Right hindlimb (tissue), 1 donor: ENCODE measurements at regions not wholly inside any gene's neighbourhood (a gene's known extent, or its start where the extent isn't known, plus 50 kb on each side); places are given as distances from the start of the nearest gene placed in this dataset.

Experiments used
- DNase-seq: peaks from one replicate; pipeline ENCODE4 v3.0.0-alpha.2; 2018

- DNase-seq: no peak
Observed at GRCh38 chr22:23522623-23523251, 57.4 kb downstream of the IGLL1 start.

GRCh38 chr22:23521441-23522113 is 58.5 kb downstream of the IGLL1 start:
- DNase-seq: peak; percentile 94

GRCh38 chr22:23520863-23521440 is 59.1 kb downstream of the IGLL1 start:
- DNase-seq: peak; percentile 72

- DNase-seq: peak; percentile 23
Observed at GRCh38 chr22:23519442-23520157, 60.5 kb downstream of the IGLL1 start.

GRCh38 chr22:23518376-23519187 is 61.5 kb downstream of the IGLL1 start:
- peak; percentile 20 for DNase-seq

GRCh38 chr22:23517804-23518375 is 62.2 kb downstream of the IGLL1 start:
- DNase-seq: no peak

- DNase-seq: no peak
Observed at GRCh38 chr22:23516304-23516703, 63.8 kb downstream of the IGLL1 start.

GRCh38 chr22:23514322-23515038 is 65.6 kb downstream of the IGLL1 start:
- no peak for DNase-seq

- no peak for DNase-seq
Observed at GRCh38 chr22:23513705-23514104, 66.4 kb downstream of the IGLL1 start.

- DNase-seq: no peak
Observed at GRCh38 chr22:23513133-23513532, 67.0 kb downstream of the IGLL1 start.

- DNase-seq: no peak
Observed at GRCh38 chr22:23512721-23513120, 67.4 kb downstream of the IGLL1 start.

- no peak for DNase-seq
Observed at GRCh38 chr22:23512348-23512705, 67.8 kb downstream of the IGLL1 start.

- no peak for DNase-seq
Observed at GRCh38 chr22:23511627-23512347, 68.3 kb downstream of the IGLL1 start.

GRCh38 chr22:23509571-23510302 is 70.4 kb downstream of the IGLL1 start:
- DNase-seq: no peak

- DNase-seq: no peak
Observed at GRCh38 chr22:23504516-23504915, 75.6 kb downstream of the IGLL1 start.

- DNase-seq: no peak
Observed at GRCh38 chr22:23503736-23504440, 76.2 kb downstream of the IGLL1 start.

GRCh38 chr22:23503142-23503541 is 76.9 kb downstream of the IGLL1 start:
- DNase-seq: no peak

- DNase-seq: no peak
Observed at GRCh38 chr22:23501708-23502107, 78.4 kb downstream of the IGLL1 start.

GRCh38 chr22:23501261-23501619 is 78.8 kb downstream of the IGLL1 start:
- no peak for DNase-seq
